IPS-NIHi7 (cell line): ENCODE measurements at regions not wholly inside any gene's neighbourhood (a gene's known extent, or its start where the extent isn't known, plus 50 kb on each side); places are given as distances from the start of the nearest gene placed in this dataset.

ENCODE experiments used
- DNase-seq: peaks from one replicate; pipeline ENCODE4 v3.0.0; 2012; ENCODE audit warnings: mixed read lengths; ENCODE audit errors: extremely low spot score

- DNase-seq, result no peak
Observed at GRCh38 chr6:45741437-45742171, 274.1 kb downstream of the CLIC5 start.

- DNase-seq, result no peak
Observed at GRCh38 chr6:45739058-45739457, 276.6 kb downstream of the CLIC5 start.

- DNase-seq, result no peak
Observed at GRCh38 chr6:45738057-45738455, 277.6 kb downstream of the CLIC5 start.

GRCh38 chr6:45737331-45738056, 278.2 kb downstream of the CLIC5 start:
- no peak for DNase-seq

GRCh38 chr6:45736134-45736533, 279.5 kb downstream of the CLIC5 start:
- DNase-seq, result no peak

GRCh38 chr6:45732731-45733130, 282.9 kb downstream of the CLIC5 start:
- no peak for DNase-seq

- no peak for DNase-seq
Observed at GRCh38 chr6:45730232-45730631, 285.4 kb downstream of the CLIC5 start.

GRCh38 chr6:45728674-45729073, 287.0 kb downstream of the CLIC5 start:
- no peak for DNase-seq

GRCh38 chr6:45727819-45728449, 287.7 kb downstream of the CLIC5 start:
- no peak for DNase-seq

GRCh38 chr6:45727228-45727627, 288.4 kb downstream of the CLIC5 start:
- DNase-seq, result no peak

GRCh38 chr6:45726444-45726843, 289.2 kb downstream of the CLIC5 start:
- no peak for DNase-seq

GRCh38 chr6:45724511-45724910, 291.1 kb downstream of the CLIC5 start:
- DNase-seq, result no peak

- DNase-seq, result no peak
Observed at GRCh38 chr6:45724027-45724426, 291.6 kb downstream of the CLIC5 start.

GRCh38 chr6:45722876-45723275, 292.8 kb downstream of the CLIC5 start:
- no peak for DNase-seq

GRCh38 chr6:45721665-45722064, 294.0 kb downstream of the CLIC5 start:
- DNase-seq, result peak; percentile 29

- DNase-seq, result no peak
Observed at GRCh38 chr6:45718871-45719270, 296.8 kb downstream of the CLIC5 start.

- DNase-seq, result no peak
Observed at GRCh38 chr6:45718131-45718530, 297.5 kb downstream of the CLIC5 start.

GRCh38 chr6:45717715-45718114, 297.9 kb downstream of the CLIC5 start:
- no peak for DNase-seq

- DNase-seq, result no peak
Observed at GRCh38 chr6:45717027-45717426, 298.6 kb downstream of the CLIC5 start.

- DNase-seq, result no peak
Observed at GRCh38 chr6:45715508-45715803, 300.2 kb downstream of the CLIC5 start.

GRCh38 chr6:45714741-45715507, 300.7 kb downstream of the CLIC5 start:
- DNase-seq, result peak; percentile 88

GRCh38 chr6:45714006-45714730, 301.5 kb downstream of the CLIC5 start:
- DNase-seq, result no peak
